HG03460 (cell line): ENCODE measurements at regions not wholly inside any gene's neighbourhood (a gene's known extent, or its start where the extent isn't known, plus 50 kb on each side); places are given as distances from the start of the nearest gene placed in this dataset.
"Not testable (repeated sequence)": the region's sequence is repeated elsewhere in the genome, so short reads cannot be mapped to it uniquely, and the experiment has no call there.

Source experiments
- ATAC-seq: cut with Tn5 transposase; IDR thresholded peaks from one replicate; pipeline ENCODE4 v1.9.1; 2021; ENCODE audit not compliant: unreplicated experiment

- not testable (repeated sequence) for ATAC-seq
Measured at GRCh38 chr13:18240086-18240485, 941.5 kb downstream of the TUBA3C start.

- not testable (repeated sequence) for ATAC-seq
Measured at GRCh38 chr13:18238586-18238985, 943.0 kb downstream of the TUBA3C start.

GRCh38 chr13:18236528-18236815, 945.2 kb downstream of the TUBA3C start:
- no peak for ATAC-seq

- ATAC-seq, result no peak
Measured at GRCh38 chr13:18235756-18236527, 945.7 kb downstream of the TUBA3C start.

GRCh38 chr13:18235172-18235571, 946.5 kb downstream of the TUBA3C start:
- ATAC-seq, result no peak

- ATAC-seq, result not testable (repeated sequence)
Measured at GRCh38 chr13:18234451-18234850, 947.2 kb downstream of the TUBA3C start.

- no peak for ATAC-seq
Measured at GRCh38 chr13:18233783-18234299, 947.8 kb downstream of the TUBA3C start.

- no peak for ATAC-seq
Measured at GRCh38 chr13:18232994-18233782, 948.4 kb downstream of the TUBA3C start.

GRCh38 chr13:18232298-18232993, 949.2 kb downstream of the TUBA3C start:
- no peak for ATAC-seq

- ATAC-seq, result not testable (repeated sequence)
Measured at GRCh38 chr13:18224411-18224810, 957.2 kb downstream of the TUBA3C start.

- ATAC-seq, result not testable (repeated sequence)
Measured at GRCh38 chr13:18214689-18215088, 966.9 kb downstream of the TUBA3C start.

GRCh38 chr13:18213511-18213910, 968.1 kb downstream of the TUBA3C start:
- ATAC-seq, result not testable (repeated sequence)

- ATAC-seq, result no peak
Measured at GRCh38 chr13:18212873-18213272, 968.8 kb downstream of the TUBA3C start.

- ATAC-seq, result peak; percentile 91
Measured at GRCh38 chr13:18211752-18212560, 969.7 kb downstream of the TUBA3C start.

- ATAC-seq, result not testable (repeated sequence)
Measured at GRCh38 chr13:18204614-18205178, 976.9 kb downstream of the TUBA3C start.

GRCh38 chr13:18195365-18195678, 986.3 kb downstream of the TUBA3C start:
- ATAC-seq, result not testable (repeated sequence)

- ATAC-seq, result not testable (repeated sequence)
Measured at GRCh38 chr13:18194631-18195364, 986.8 kb downstream of the TUBA3C start.

- ATAC-seq, result not testable (repeated sequence)
Measured at GRCh38 chr13:18194104-18194503, 987.5 kb downstream of the TUBA3C start.
